ENCODE measurements at regions not wholly inside any gene's neighbourhood (a gene's known extent, or its start where the extent isn't known, plus 50 kb on each side); places are given as distances from the start of the nearest gene placed in this dataset.

DNA sequence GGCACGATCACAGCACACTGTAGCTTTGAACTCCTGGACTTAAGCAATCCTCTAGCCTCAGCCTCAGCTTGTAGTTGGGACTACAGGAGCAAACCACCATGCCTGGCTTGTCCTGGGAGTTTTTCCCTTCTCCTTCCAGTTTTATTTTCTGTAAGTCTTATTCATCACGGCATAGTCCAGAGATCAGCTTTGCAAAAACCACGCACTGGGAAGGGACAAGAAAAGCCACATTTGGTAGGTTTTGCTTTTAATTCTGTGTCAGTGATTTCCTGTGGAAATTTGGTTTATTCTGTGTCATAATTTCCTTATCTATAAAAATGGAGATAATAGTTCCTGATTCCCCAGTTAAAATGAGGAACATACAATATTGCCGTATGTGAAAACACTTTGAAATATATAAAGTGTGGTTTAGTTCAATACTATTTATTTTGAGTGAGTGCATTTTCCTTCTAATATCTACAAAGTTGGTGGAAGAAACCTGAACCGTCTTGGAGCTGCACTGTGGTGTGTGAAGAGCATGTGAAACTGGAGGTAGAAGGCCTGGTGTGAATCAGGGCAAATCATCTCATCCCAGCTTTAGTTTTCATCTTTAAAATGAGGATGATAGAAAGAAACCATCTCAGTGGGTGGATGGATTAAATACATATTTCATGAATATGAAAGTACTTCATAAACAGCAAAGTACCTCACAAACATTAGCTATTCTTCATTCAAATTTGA lies 92.8 kb upstream of the ELL2 start:
- no peak overlapping the region for H3K27ac ChIP-seq (ENCODE audit: low read length, poor library complexity, severe bottlenecking)
- H4K8ac ChIP-seq (ENCODE audit: low read length), result no peak overlapping the region
- no peak overlapping the region for H3K4me3 ChIP-seq (ENCODE audit: insufficient read depth in 1 of 2, low read depth in 1 of 2, low read length in 2 of 2)
- no peak overlapping the region for H2AFZ ChIP-seq (ENCODE audit: low read depth, low read length)
- H3K14ac ChIP-seq (ENCODE audit: low read length in 2 of 2), result no peak overlapping the region
- H3K4ac ChIP-seq (ENCODE audit: low read depth in 1 of 2, low read length in 2 of 2), result no peak overlapping the region
- no peak overlapping the region for H3K23ac ChIP-seq (ENCODE audit: low read length in 2 of 2)
- H2AK5ac ChIP-seq (ENCODE audit: low read length, severe bottlenecking), result no peak overlapping the region
- no peak overlapping the region for H3K18ac ChIP-seq (ENCODE audit: low read depth in 1 of 2, low read length in 2 of 2)
- no peak overlapping the region for H3K9ac ChIP-seq (ENCODE audit: low read length)
- H4K91ac ChIP-seq (ENCODE audit: low read length), result no peak overlapping the region
- H3K9me3 ChIP-seq (ENCODE audit: control insufficient read depth, low read length), result no peaks in the 10 kb centered on the region
- WGBS, result 98% methylated on average over 2 of the region's 5 CpGs
- H3K79me1 ChIP-seq (replicated peaks; ENCODE audit: low read length, poor library complexity, severe bottlenecking), result peaks cover 6% of the 10 kb centered on the region
- H2BK120ac ChIP-seq (ENCODE audit: low read depth, low read length), result no peak overlapping the region
- DNase-seq, result no peak
- peaks cover 1% of the 10 kb centered on the region for H3K4me1 ChIP-seq (ENCODE audit: control insufficient read depth, insufficient read depth, low read depth, low read length)
- H2BK15ac ChIP-seq (ENCODE audit: low read depth, poor library complexity, severe bottlenecking), result no peak overlapping the region
- H3K36me3 ChIP-seq (ENCODE audit: control insufficient read depth in 1 of 2, insufficient read depth in 2 of 2, low read depth in 1 of 2, low read length in 2 of 2), result no peaks in the 10 kb centered on the region
- H3K4me2 ChIP-seq (ENCODE audit: low read length, poor library complexity, severe bottlenecking), result no peak overlapping the region
- H2BK5ac ChIP-seq (ENCODE audit: low read depth, low read length, poor library complexity, severe bottlenecking), result no peak overlapping the region
- H3K27me3 ChIP-seq (ENCODE audit: control insufficient read depth in 1 of 2, insufficient read depth in 1 of 2, low read length in 2 of 2), result no peaks in the 10 kb centered on the region
- no peak overlapping the region for H2BK12ac ChIP-seq (ENCODE audit: low read length in 2 of 2)

DNA sequence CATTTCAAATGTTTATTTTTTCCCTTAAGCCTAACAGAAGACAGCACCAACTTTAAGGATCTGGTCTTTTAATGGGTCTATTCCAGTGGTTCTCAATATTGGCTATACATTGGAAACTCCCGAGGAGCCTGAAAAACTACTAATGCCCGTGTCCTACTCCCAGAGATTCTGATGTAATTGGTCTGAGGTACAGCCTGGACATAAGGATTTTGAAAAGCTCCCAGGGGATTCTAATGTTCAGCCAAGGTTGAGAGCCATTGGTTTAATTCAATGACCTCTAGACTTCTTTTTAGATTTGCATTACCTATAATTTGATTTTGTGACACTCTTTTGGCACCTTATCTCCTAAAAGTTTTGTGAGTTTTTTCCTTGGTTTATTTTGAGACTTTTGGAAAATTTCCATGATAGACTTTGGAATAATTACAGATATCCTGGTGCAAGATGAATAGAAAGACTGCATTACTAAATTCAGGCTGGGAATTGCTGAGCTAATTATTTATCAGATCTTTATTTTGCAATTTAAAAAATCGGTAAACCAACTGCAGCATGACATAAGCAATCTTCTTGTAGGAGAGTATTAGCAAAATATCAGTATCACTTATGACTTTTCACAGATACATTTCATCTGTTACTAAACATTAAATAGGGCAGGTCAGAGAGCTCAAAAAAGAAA lies 91.5 kb upstream of the ELL2 start:
- Histone ChIP-seq H3K4me2 (ENCODE audit: low read length, poor library complexity, severe bottlenecking) (no peak overlapping the region), H3K9ac (ENCODE audit: low read length) (no peak overlapping the region), H2BK15ac (ENCODE audit: low read depth, poor library complexity, severe bottlenecking) (no peak overlapping the region), H3K4ac (ENCODE audit: low read depth in 1 of 2, low read length in 2 of 2) (no peak overlapping the region), H3K27ac (ENCODE audit: low read length, poor library complexity, severe bottlenecking) (no peak overlapping the region), H3K79me1 (replicated peaks; ENCODE audit: low read length, poor library complexity, severe bottlenecking) (peaks cover 6% of the 10 kb centered on the region), H3K27me3 (ENCODE audit: control insufficient read depth in 1 of 2, insufficient read depth in 1 of 2, low read length in 2 of 2) (no peaks in the 10 kb centered on the region), H3K9me3 (ENCODE audit: control insufficient read depth, low read length) (no peaks in the 10 kb centered on the region), H3K36me3 (ENCODE audit: control insufficient read depth in 1 of 2, insufficient read depth in 2 of 2, low read depth in 1 of 2, low read length in 2 of 2) (no peaks in the 10 kb centered on the region), H3K14ac (ENCODE audit: low read length in 2 of 2) (no peak overlapping the region), H2BK12ac (ENCODE audit: low read length in 2 of 2) (no peak overlapping the region), H2AK5ac (ENCODE audit: low read length, severe bottlenecking) (no peak overlapping the region), H3K23ac (ENCODE audit: low read length in 2 of 2) (no peak overlapping the region), H4K8ac (ENCODE audit: low read length) (no peak overlapping the region), H3K4me3 (ENCODE audit: insufficient read depth in 1 of 2, low read depth in 1 of 2, low read length in 2 of 2) (no peak overlapping the region), H2BK5ac (ENCODE audit: low read depth, low read length, poor library complexity, severe bottlenecking) (no peak overlapping the region), H3K18ac (ENCODE audit: low read depth in 1 of 2, low read length in 2 of 2) (no peak overlapping the region), H2AFZ (ENCODE audit: low read depth, low read length) (no peak overlapping the region), H4K91ac (ENCODE audit: low read length) (no peak overlapping the region), H2BK120ac (ENCODE audit: low read depth, low read length) (no peak overlapping the region), H3K4me1 (ENCODE audit: control insufficient read depth, insufficient read depth, low read depth, low read length) (peaks cover 1% of the 10 kb centered on the region)
- no peak for DNase-seq
- 95% methylated on average over 2 of the region's 3 CpGs for WGBS

DNA sequence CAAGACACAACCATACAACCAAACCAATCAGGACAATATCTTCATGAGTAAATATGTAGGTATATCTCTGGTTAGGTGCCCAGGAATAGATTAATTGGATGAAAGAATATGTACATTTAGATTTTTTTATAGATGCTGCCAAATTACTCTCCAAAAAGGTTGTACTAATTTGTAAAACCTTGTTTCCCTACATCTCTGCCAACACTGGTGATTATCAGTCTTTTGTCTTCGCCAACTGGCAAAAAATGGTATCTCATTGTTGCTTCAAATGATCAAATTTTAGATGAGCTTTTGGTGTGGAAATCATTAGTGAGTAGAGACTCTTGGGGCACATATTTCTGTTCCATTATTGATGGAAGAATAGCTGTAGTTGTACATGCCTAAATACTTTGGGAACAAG lies 90.7 kb upstream of the ELL2 start:
- H2BK120ac ChIP-seq (ENCODE audit: low read depth, low read length), result no peak overlapping the region
- H3K4me3 ChIP-seq (ENCODE audit: insufficient read depth in 1 of 2, low read depth in 1 of 2, low read length in 2 of 2), result no peak overlapping the region
- WGBS, result 94% methylated on average over 1 of the region's 1 CpG
- no peaks in the 10 kb centered on the region for H3K9me3 ChIP-seq (ENCODE audit: control insufficient read depth, low read length)
- H3K18ac ChIP-seq (ENCODE audit: low read depth in 1 of 2, low read length in 2 of 2), result no peak overlapping the region
- H4K8ac ChIP-seq (ENCODE audit: low read length), result no peak overlapping the region
- H3K4me1 ChIP-seq (ENCODE audit: control insufficient read depth, insufficient read depth, low read depth, low read length), result peaks cover 1% of the 10 kb centered on the region
- H3K4ac ChIP-seq (ENCODE audit: low read depth in 1 of 2, low read length in 2 of 2), result no peak overlapping the region
- H3K23ac ChIP-seq (ENCODE audit: low read length in 2 of 2), result no peak overlapping the region
- H2BK12ac ChIP-seq (ENCODE audit: low read length in 2 of 2), result no peak overlapping the region
- no peak overlapping the region for H3K9ac ChIP-seq (ENCODE audit: low read length)
- H4K91ac ChIP-seq (ENCODE audit: low read length), result no peak overlapping the region
- H3K79me1 ChIP-seq (replicated peaks; ENCODE audit: low read length, poor library complexity, severe bottlenecking), result peaks cover 4% of the 10 kb centered on the region
- H2BK5ac ChIP-seq (ENCODE audit: low read depth, low read length, poor library complexity, severe bottlenecking), result no peak overlapping the region
- H3K14ac ChIP-seq (ENCODE audit: low read length in 2 of 2), result no peak overlapping the region
- no peaks in the 10 kb centered on the region for H3K27me3 ChIP-seq (ENCODE audit: control insufficient read depth in 1 of 2, insufficient read depth in 1 of 2, low read length in 2 of 2)
- no peak overlapping the region for H3K4me2 ChIP-seq (ENCODE audit: low read length, poor library complexity, severe bottlenecking)
- no peaks in the 10 kb centered on the region for H3K36me3 ChIP-seq (ENCODE audit: control insufficient read depth in 1 of 2, insufficient read depth in 2 of 2, low read depth in 1 of 2, low read length in 2 of 2)
- DNase-seq, result no peak
- no peak overlapping the region for H2BK15ac ChIP-seq (ENCODE audit: low read depth, poor library complexity, severe bottlenecking)
- no peak overlapping the region for H2AFZ ChIP-seq (ENCODE audit: low read depth, low read length)
- no peak overlapping the region for H2AK5ac ChIP-seq (ENCODE audit: low read length, severe bottlenecking)
- no peak overlapping the region for H3K27ac ChIP-seq (ENCODE audit: low read length, poor library complexity, severe bottlenecking)

DNA sequence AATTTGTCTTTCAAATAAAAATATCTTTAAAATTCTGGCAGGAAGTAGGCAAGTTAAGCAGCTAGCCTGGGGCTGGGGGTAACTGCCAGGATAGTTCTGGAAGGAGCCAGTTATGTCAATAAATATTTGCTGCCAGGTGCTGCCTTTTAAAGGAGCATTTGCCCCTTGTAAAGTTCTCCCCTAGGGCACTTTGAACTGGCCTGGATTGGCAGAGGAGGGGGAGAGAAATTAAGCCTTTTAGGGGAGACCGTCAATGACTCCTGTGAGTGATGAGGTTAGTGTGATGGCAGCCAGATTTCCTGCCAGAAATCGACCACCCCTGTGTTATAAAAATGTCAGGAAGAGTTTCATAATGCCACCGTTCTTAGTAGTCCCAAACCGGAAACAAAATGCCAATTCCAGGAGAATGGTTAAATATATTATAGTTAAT lies 89.8 kb upstream of the ELL2 start:
- no peaks in the 10 kb centered on the region for H3K27me3 ChIP-seq (ENCODE audit: control insufficient read depth in 1 of 2, insufficient read depth in 1 of 2, low read length in 2 of 2)
- H3K23ac ChIP-seq (ENCODE audit: low read length in 2 of 2), result no peak overlapping the region
- H3K4me2 ChIP-seq (ENCODE audit: low read length, poor library complexity, severe bottlenecking), result no peak overlapping the region
- H3K4me1 ChIP-seq (ENCODE audit: control insufficient read depth, insufficient read depth, low read depth, low read length), result peaks cover 1% of the 10 kb centered on the region
- no peak overlapping the region for H2BK5ac ChIP-seq (ENCODE audit: low read depth, low read length, poor library complexity, severe bottlenecking)
- H3K36me3 ChIP-seq (ENCODE audit: control insufficient read depth in 1 of 2, insufficient read depth in 2 of 2, low read depth in 1 of 2, low read length in 2 of 2), result no peaks in the 10 kb centered on the region
- H2BK120ac ChIP-seq (ENCODE audit: low read depth, low read length), result no peak overlapping the region
- no peaks in the 10 kb centered on the region for H3K9me3 ChIP-seq (ENCODE audit: control insufficient read depth, low read length)
- no peak overlapping the region for H2AFZ ChIP-seq (ENCODE audit: low read depth, low read length)
- H2BK15ac ChIP-seq (ENCODE audit: low read depth, poor library complexity, severe bottlenecking), result no peak overlapping the region
- H3K4ac ChIP-seq (ENCODE audit: low read depth in 1 of 2, low read length in 2 of 2), result no peak overlapping the region
- H3K14ac ChIP-seq (ENCODE audit: low read length in 2 of 2), result no peak overlapping the region
- no peak overlapping the region for H3K27ac ChIP-seq (ENCODE audit: low read length, poor library complexity, severe bottlenecking)
- H2BK12ac ChIP-seq (ENCODE audit: low read length in 2 of 2), result no peak overlapping the region
- no peak overlapping the region for H3K9ac ChIP-seq (ENCODE audit: low read length)
- H2AK5ac ChIP-seq (ENCODE audit: low read length, severe bottlenecking), result no peak overlapping the region
- H4K91ac ChIP-seq (ENCODE audit: low read length), result no peak overlapping the region
- H3K18ac ChIP-seq (ENCODE audit: low read depth in 1 of 2, low read length in 2 of 2), result no peak overlapping the region
- H3K4me3 ChIP-seq (ENCODE audit: insufficient read depth in 1 of 2, low read depth in 1 of 2, low read length in 2 of 2), result no peak overlapping the region
- H3K79me1 ChIP-seq (replicated peaks; ENCODE audit: low read length, poor library complexity, severe bottlenecking), result peaks cover 4% of the 10 kb centered on the region
- WGBS, result 80% methylated on average over 1 of the region's 4 CpGs
- no peak for DNase-seq
- peak overlapping the region; percentile 81 for H4K8ac ChIP-seq (ENCODE audit: low read length)
